ENCODE measurements at regions not wholly inside any gene's neighbourhood (a gene's known extent, or its start where the extent isn't known, plus 50 kb on each side); places are given as distances from the start of the nearest gene placed in this dataset.

- DNase-seq, result no peak
Measured at GRCh38 chr3:72388117-72388516, 460.1 kb downstream of the SHQ1 start.

GRCh38 chr3:72386327-72387000, 461.8 kb downstream of the SHQ1 start:
- no peak for DNase-seq

GRCh38 chr3:72385167-72385566, 463.1 kb downstream of the SHQ1 start:
- no peak for DNase-seq

- no peak for DNase-seq
Measured at GRCh38 chr3:72384602-72385001, 463.6 kb downstream of the SHQ1 start.

GRCh38 chr3:72383883-72384282, 464.4 kb downstream of the SHQ1 start:
- no peak for DNase-seq

GRCh38 chr3:72383230-72383629, 465.0 kb downstream of the SHQ1 start:
- no peak for DNase-seq

GRCh38 chr3:72382460-72382859, 465.8 kb downstream of the SHQ1 start:
- no peak for DNase-seq

- no peak for DNase-seq
Measured at GRCh38 chr3:72381584-72381983, 466.7 kb downstream of the SHQ1 start.

GRCh38 chr3:72380711-72381493, 467.3 kb downstream of the SHQ1 start:
- no peak for DNase-seq

- DNase-seq, result no peak
Measured at GRCh38 chr3:72380193-72380592, 468.1 kb downstream of the SHQ1 start.

GRCh38 chr3:72379500-72380187, 468.6 kb downstream of the SHQ1 start:
- DNase-seq, result no peak

GRCh38 chr3:72378287-72378686, 470.0 kb downstream of the SHQ1 start:
- DNase-seq, result no peak

- no peak for DNase-seq
Measured at GRCh38 chr3:72376956-72377710, 471.1 kb downstream of the SHQ1 start.

- DNase-seq, result no peak
Measured at GRCh38 chr3:72375237-72376076, 472.8 kb downstream of the SHQ1 start.

GRCh38 chr3:72373139-72373538, 475.1 kb downstream of the SHQ1 start:
- DNase-seq, result no peak

GRCh38 chr3:72372161-72372560, 476.1 kb downstream of the SHQ1 start:
- no peak for DNase-seq

GRCh38 chr3:72371431-72371830, 476.8 kb downstream of the SHQ1 start:
- DNase-seq, result no peak

GRCh38 chr3:72370947-72371346, 477.3 kb downstream of the SHQ1 start:
- DNase-seq, result no peak

GRCh38 chr3:72369681-72370080, 478.6 kb downstream of the SHQ1 start:
- DNase-seq, result no peak

- DNase-seq, result no peak
Measured at GRCh38 chr3:72368331-72368975, 479.8 kb downstream of the SHQ1 start.

- no peak for DNase-seq
Measured at GRCh38 chr3:72361990-72362389, 486.3 kb downstream of the SHQ1 start.

- no peak for DNase-seq
Measured at GRCh38 chr3:72359743-72360142, 488.5 kb downstream of the SHQ1 start.
